A673 (cell line): ENCODE measurements at regions not wholly inside any gene's neighbourhood (a gene's known extent, or its start where the extent isn't known, plus 50 kb on each side); places are given as distances from the start of the nearest gene placed in this dataset.

Experiments used
- BruUV-seq: library from RNA; stranded (reverse); fragments of 400-500 nt; replicated peaks from 2 replicates; lab custom pipeline; 2021; lab: Mats Ljungman, UMichigan
- CTCF ChIA-PET: fragments of 300-600 bp; sonication (Branson Sonifier 250); formaldehyde crosslinking; loops from one replicate; lab custom pipeline; 2022; ENCODE audit warnings: antibody characterized with exemption; lab: Charles Lee
- POLR2A ChIA-PET: fragments of 300-600 bp; sonication (Branson Sonifier 250); formaldehyde crosslinking; loops from one replicate; lab custom pipeline; 2022; ENCODE audit warnings: antibody characterized with exemption; ENCODE audit not compliant: low non-redundant PET; lab: Charles Lee
- DNase-seq: peaks from one replicate; pipeline ENCODE4 v3.0.0-alpha.2; 2015; ENCODE audit warnings: low spot score
- H3K27ac ChIP-seq: fragments of 200-600 bp; sonication (generic); 2 replicates; pipeline ENCODE4 v1.5.1; 2016; ENCODE audit warnings: mixed run types, low read depth, mild to moderate bottlenecking, mixed read lengths, antibody characterized with exemption, low read length; ENCODE audit not compliant: poor library complexity, severe bottlenecking
- H3K27me3 ChIP-seq: fragments of 200-600 bp; sonication (generic); replicated peaks from 2 replicates; pipeline ENCODE4 v1.6.1; 2017; ENCODE audit warnings: mixed run types, low read depth, mild to moderate bottlenecking, mixed read lengths, antibody characterized with exemption, low read length; ENCODE audit not compliant: insufficient read depth, poor library complexity
- H3K36me3 ChIP-seq: fragments of 200-600 bp; sonication (generic); 2 replicates; pipeline ENCODE4 v1.6.1; 2016; ENCODE audit warnings: mixed run types, mild to moderate bottlenecking, mixed read lengths, antibody characterized with exemption, low read length; ENCODE audit not compliant: insufficient read depth, poor library complexity, severe bottlenecking
- H3K4me1 ChIP-seq: fragments of 200-600 bp; sonication (generic); 2 replicates; pipeline ENCODE4 v1.6.1; 2017; ENCODE audit warnings: mixed run types, mild to moderate bottlenecking, mixed read lengths, antibody characterized with exemption, low read length; ENCODE audit not compliant: insufficient read depth, poor library complexity, severe bottlenecking
- H3K4me3 ChIP-seq: fragments of 200-600 bp; sonication (generic); 2 replicates; pipeline ENCODE4 v1.5.1; 2016; ENCODE audit warnings: low read depth, mixed run types, mild to moderate bottlenecking, mixed read lengths, low read length; ENCODE audit not compliant: poor library complexity, severe bottlenecking
- H3K9me3 ChIP-seq: fragments of 200-600 bp; sonication (generic); 2 replicates; pipeline ENCODE4 v1.6.1; 2016; ENCODE audit warnings: mixed run types, low read depth, mild to moderate bottlenecking, mixed read lengths, antibody characterized with exemption, low read length; ENCODE audit not compliant: poor library complexity, severe bottlenecking
- CTCF ChIP-seq: fragments of 300-800, 200-600 bp; sonication (generic); conservative IDR thresholded peaks from 2 replicates; pipeline ENCODE4 v1.5.1; 2017; ENCODE audit warnings: low read depth, mild to moderate bottlenecking, antibody characterized with exemption, low read length, moderate library complexity, mixed read lengths
- EZH2 ChIP-seq: fragments of 200-600 bp; sonication (generic); IDR thresholded peaks from 2 replicates; pipeline ENCODE4 v1.6.1; 2017; ENCODE audit warnings: borderline replicate concordance, low read depth, mild to moderate bottlenecking, mixed read lengths, antibody characterized with exemption, low read length; ENCODE audit not compliant: poor library complexity, severe bottlenecking
- intact Hi-C: fragments of 100-400 bp; cut with micrococcal nuclease; formaldehyde crosslinking; loops from one replicate; pipeline ENCODE4 v1.10.0; 2022; ENCODE audit not compliant: unreplicated experiment

GRCh38 chr16:60199150-60199549 is 1465.0 kb upstream of the GOT2 start:
- H3K4me3 ChIP-seq = no peak overlapping the region
- H3K36me3 ChIP-seq = no peaks in the 10 kb centered on the region
- intact Hi-C loops = no loop called here
- no peaks in the 10 kb centered on the region for H3K4me1 ChIP-seq
- no peak overlapping the region for H3K27ac ChIP-seq
- DNase-seq = no peak
- BruUV-seq = no TSS peak
- no peaks in the 10 kb centered on the region for H3K27me3 ChIP-seq
- POLR2A ChIA-PET = no interaction called here
- no peaks in the 10 kb centered on the region for H3K9me3 ChIP-seq
- CTCF ChIA-PET = no interaction called here
- TF ChIP-seq EZH2 (no peak), CTCF (no peak)

- POLR2A ChIA-PET = no interaction called here
- Histone ChIP-seq H3K36me3 (no peaks in the 10 kb centered on the region), H3K9me3 (no peaks in the 10 kb centered on the region), H3K27ac (no peak overlapping the region), H3K4me1 (no peaks in the 10 kb centered on the region), H3K27me3 (no peaks in the 10 kb centered on the region), H3K4me3 (no peak overlapping the region)
- CTCF ChIA-PET = no interaction called here
- TF ChIP-seq CTCF = no peak
- no peak for TF ChIP-seq EZH2
- peak; percentile 26 for DNase-seq
- intact Hi-C loops = no loop called here
- BruUV-seq = no TSS peak
These were observed 1447.4 kb upstream of the GOT2 start for GRCh38 chr16:60181536-60181935.

- ChIA-PET CTCF (no interaction called here), POLR2A (no interaction called here)
- Histone ChIP-seq H3K36me3 (no peaks in the 10 kb centered on the region), H3K4me3 (no peak overlapping the region), H3K9me3 (no peaks in the 10 kb centered on the region), H3K4me1 (no peaks in the 10 kb centered on the region), H3K27me3 (no peaks in the 10 kb centered on the region), H3K27ac (no peak overlapping the region)
- no peak for TF ChIP-seq EZH2
- TF ChIP-seq CTCF = no peak
- no peak for DNase-seq
- intact Hi-C loops = no loop called here
- no TSS peak for BruUV-seq
These were observed 1446.5 kb upstream of the GOT2 start for GRCh38 chr16:60180609-60181008.

- no peak for DNase-seq
- Histone ChIP-seq H3K27ac (no peak overlapping the region), H3K9me3 (no peaks in the 10 kb centered on the region), H3K36me3 (no peaks in the 10 kb centered on the region), H3K27me3 (no peaks in the 10 kb centered on the region), H3K4me3 (no peak overlapping the region), H3K4me1 (no peaks in the 10 kb centered on the region)
- BruUV-seq = no TSS peak
- TF ChIP-seq EZH2 = no peak
- no peak for TF ChIP-seq CTCF
- ChIA-PET CTCF (no interaction called here), POLR2A (no interaction called here)
- intact Hi-C loops = no loop called here
These were observed 1436.1 kb upstream of the GOT2 start for GRCh38 chr16:60170196-60170595.
